K562 (cell line): ENCODE measurements at regions not wholly inside any gene's neighbourhood (a gene's known extent, or its start where the extent isn't known, plus 50 kb on each side); places are given as distances from the start of the nearest gene placed in this dataset.

ENCODE experiments used
- ATAC-seq: fragments of 200-7000 bp; cut with Tn5 transposase; 3 replicates; pipeline ENCODE4 v1.9.1; 2020; ENCODE audit warnings: moderate library complexity
- BruUV-seq: library from RNA; stranded (reverse); fragments of 400-500 nt; replicated peaks from 2 replicates; lab custom pipeline; 2021; lab: Mats Ljungman, UMichigan
- CTCF ChIA-PET: fragments of 300-600 bp; formaldehyde crosslinking; extraction: SDS; loops from one replicate; lab custom pipeline; 2021; ENCODE audit warnings: low intra/inter-chr PET ratio; lab: Yijun Ruan, JAX
- POLR2A ChIA-PET: fragments of 300-600, 350-650 bp; sonication (Branson Sonifier 250); formaldehyde crosslinking; extraction: SDS; loops from one replicate; lab custom pipeline; 2021; ENCODE audit warnings: antibody characterized with exemption, inconsistent platforms; lab: Yijun Ruan, JAX
- DNase-seq, 4 experiments: peaks; one replicate each; pipeline versions ENCODE4 v3.0.0 to v3.0.0-alpha.2; 2011 to 2018; ENCODE audit warnings: low spot score in 3 of 4, mixed read lengths in 3 of 4; ENCODE audit errors: extremely low read depth in 1 of 4
- FAIRE-seq: peaks from 2 replicates; lab custom pipeline; 2011; peaks lifted over from hg19 to GRCh38; lab: Jason Lieb, UNC
- H2AFZ ChIP-seq: 2 replicates; pipeline ENCODE4 v1.6.0; 2011; ENCODE audit warnings: low read depth, low read length, control low read depth, inconsistent platforms
- H3K27ac ChIP-seq: fragments of 200-600 bp; 3 replicates; pipeline ENCODE4 v1.8.0; 2011; ENCODE audit warnings: low read depth, mild to moderate bottlenecking, control low read depth, inconsistent platforms, low read length, moderate library complexity, mixed read lengths; ENCODE audit errors: extremely low read depth
- H3K27me3 ChIP-seq, 2 experiments: fragments of 300-600 bp in 1 of 2; 2 replicates in 1 of 2; 3 replicates in 1 of 2; pipeline versions ENCODE4 v1.6.0 to v1.8.0; 2011; ENCODE audit warnings: inconsistent platforms in 2 of 2, low read length in 2 of 2, mild to moderate bottlenecking in 1 of 2, mixed read lengths in 1 of 2, moderate library complexity in 1 of 2; ENCODE audit not compliant: control insufficient read depth in 2 of 2, insufficient read depth in 2 of 2
- H3K36me3 ChIP-seq: fragments of 300-600 bp; 3 replicates; pipeline ENCODE4 v1.8.0; 2011; ENCODE audit warnings: mild to moderate bottlenecking, low read length, inconsistent platforms; ENCODE audit not compliant: control insufficient read depth, insufficient read depth
- H3K4me1 ChIP-seq, 2 experiments: fragments of 200-600 bp in 1 of 2; replicated peaks in 1 of 2; 2 replicates in 1 of 2; 3 replicates in 1 of 2; pipeline versions ENCODE4 v1.5.1 to v1.8.0; 2011; ENCODE audit warnings: inconsistent platforms in 2 of 2, low read length in 2 of 2, mild to moderate bottlenecking in 1 of 2, mixed read lengths in 1 of 2, moderate library complexity in 1 of 2; ENCODE audit not compliant: control insufficient read depth in 2 of 2, insufficient read depth in 2 of 2
- H3K4me2 ChIP-seq: 2 replicates; pipeline ENCODE4 v1.6.1; 2011; ENCODE audit warnings: low read length, control low read depth, inconsistent platforms, mixed read lengths; ENCODE audit not compliant: insufficient read depth
- H3K4me3 ChIP-seq: fragments of 200-600 bp; sonication (generic), shearing (Covaris generic); 2 replicates; pipeline ENCODE4 v1.5.1; 2016; ENCODE audit warnings: control low read depth, inconsistent platforms
- H3K79me2 ChIP-seq: fragments of 200-600 bp; 3 replicates; pipeline ENCODE4 v1.8.0; 2011; ENCODE audit warnings: low read length, inconsistent platforms; ENCODE audit not compliant: control insufficient read depth, insufficient read depth
- H3K9ac ChIP-seq, 2 experiments: 2 replicates each; pipeline versions ENCODE4 v1.6.0 to v1.6.1; 2011; ENCODE audit warnings: low read depth in 2 of 2, low read length in 2 of 2, control low read depth in 1 of 2, inconsistent platforms in 1 of 2, mild to moderate bottlenecking in 1 of 2, mixed read lengths in 1 of 2; ENCODE audit not compliant: insufficient read depth in 1 of 2
- H3K9me1 ChIP-seq: one replicate; pipeline ENCODE4 v1.6.0; 2011; ENCODE audit warnings: inconsistent platforms, mild to moderate bottlenecking, low read length, moderate library complexity; ENCODE audit not compliant: control insufficient read depth, insufficient read depth
- H3K9me3 ChIP-seq: replicated peaks from 2 replicates; pipeline ENCODE4 v1.5.1; 2011; ENCODE audit warnings: low read depth, low read length, inconsistent platforms; ENCODE audit not compliant: control insufficient read depth, insufficient read depth
- H4K20me1 ChIP-seq: replicated peaks from 2 replicates; pipeline ENCODE4 v1.6.1; 2011; ENCODE audit warnings: low read length, inconsistent platforms, mixed read lengths; ENCODE audit not compliant: control insufficient read depth, insufficient read depth
- FUS ChIP-seq: fragments of 200-400 bp; formaldehyde crosslinking; optimal IDR thresholded peaks from 2 replicates; pipeline ENCODE3; 2017; ENCODE audit warnings: low read depth, low read length
- NCOA2 ChIP-seq, 2 experiments: fragments of 450-650 bp; IDR thresholded peaks; 2 replicates each; pipeline ENCODE4 v1.6.1; 2018; ENCODE audit warnings: mild to moderate bottlenecking in 2 of 2, moderate library complexity in 1 of 2; ENCODE audit not compliant: partially characterized antibody in 2 of 2
- TCF7 ChIP-seq: sonication (generic); IDR thresholded peaks from 2 replicates; pipeline ENCODE4 v1.6.1; 2016; ENCODE audit warnings: antibody characterized with exemption, borderline replicate concordance
- ZBTB7A ChIP-seq: IDR thresholded peaks from 2 replicates; pipeline ENCODE4 v1.6.1; 2011; ENCODE audit warnings: low read depth, mild to moderate bottlenecking, low read length, moderate library complexity, borderline replicate concordance; ENCODE audit not compliant: control insufficient read depth
- ZNF76 ChIP-seq: fragments of 250-450 bp; sonication (Bioruptor Pico); IDR thresholded peaks from 2 replicates; pipeline ENCODE4 v1.4.0; 2020; ENCODE audit warnings: mild to moderate bottlenecking, moderate library complexity, borderline replicate concordance
- ZNF778 ChIP-seq: fragments of 450-650 bp; formaldehyde crosslinking; IDR thresholded peaks from 2 replicates; pipeline ENCODE4 v1.4.0; 2020; ENCODE audit warnings: mild to moderate bottlenecking, moderate library complexity
- WGBS: fragments of 100-300 bp; shearing (Covaris generic); methylation state at CpG from one replicate; pipeline ENCODE4 v1.1.6; 2016; ENCODE audit warnings: low coverage, mixed read lengths; ENCODE audit not compliant: insufficient coverage; ENCODE audit errors: missing lambda C conversion rate; 5-methylcytosine and 5-hydroxymethylcytosine counted together
- in situ Hi-C: fragments of 300-500 bp; cut with MboI; formaldehyde crosslinking; loops from 4 replicates; pipeline ENCODE4 v1.15.0; 2018; ENCODE audit warnings: inconsistent platforms, mixed read lengths
- intact Hi-C: fragments of 100-400 bp; cut with micrococcal nuclease; formaldehyde crosslinking; loops from 2 replicates; pipeline ENCODE4 v1.14.2; 2022
- TF ChIP-seq, protein P1 (sequence below): fragments of 450-650 bp; IDR thresholded peaks from 2 replicates; pipeline ENCODE4 v1.6.1; 2016; ENCODE audit warnings: missing biosample characterization, missing genetic modification characterization

DNA sequence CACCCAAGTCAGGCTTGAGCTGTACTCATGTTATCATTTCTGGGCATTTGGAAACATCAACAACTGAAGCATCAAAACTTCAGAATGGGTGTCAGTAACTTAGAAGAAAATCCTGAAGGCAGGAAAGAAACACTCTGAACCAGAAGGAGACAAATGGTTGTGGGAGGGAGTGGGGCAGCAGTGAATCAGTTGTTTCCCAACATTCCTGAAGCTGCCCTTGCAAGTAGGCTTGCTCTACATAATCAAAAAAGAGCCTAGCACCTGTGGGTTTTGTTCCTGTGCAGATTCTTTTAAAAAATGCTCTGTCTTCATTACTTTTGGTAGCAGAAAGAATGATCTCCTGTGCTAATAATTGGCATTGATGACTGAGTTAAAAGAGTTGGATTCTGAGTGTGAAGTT, 424.2 kb upstream of the GRIA1 start:
- no peak for FAIRE-seq
- intact Hi-C loops, result no loop called here
- Histone ChIP-seq H3K9ac (no peak overlapping the region), H3K27ac (no peak overlapping the region), H3K4me1 (no peaks in the 10 kb centered on the region), H2AFZ (no peak overlapping the region), H4K20me1 (no peaks in the 10 kb centered on the region), H3K9me1 (no peaks in the 10 kb centered on the region), H3K27me3 (no peaks in the 10 kb centered on the region), H3K4me2 (no peak overlapping the region), H3K9me3 (no peaks in the 10 kb centered on the region), H3K4me3 (no peak overlapping the region), H3K79me2 (no peaks in the 10 kb centered on the region), H3K36me3 (no peaks in the 10 kb centered on the region)
- in situ Hi-C loops, result no loop called here
- no TSS peak for BruUV-seq
- ChIA-PET POLR2A (no interaction called here), CTCF (no interaction called here)
- DNase-seq, result no peak
- no peak for ATAC-seq
- TF ChIP-seq TCF7, result no peak

DNA sequence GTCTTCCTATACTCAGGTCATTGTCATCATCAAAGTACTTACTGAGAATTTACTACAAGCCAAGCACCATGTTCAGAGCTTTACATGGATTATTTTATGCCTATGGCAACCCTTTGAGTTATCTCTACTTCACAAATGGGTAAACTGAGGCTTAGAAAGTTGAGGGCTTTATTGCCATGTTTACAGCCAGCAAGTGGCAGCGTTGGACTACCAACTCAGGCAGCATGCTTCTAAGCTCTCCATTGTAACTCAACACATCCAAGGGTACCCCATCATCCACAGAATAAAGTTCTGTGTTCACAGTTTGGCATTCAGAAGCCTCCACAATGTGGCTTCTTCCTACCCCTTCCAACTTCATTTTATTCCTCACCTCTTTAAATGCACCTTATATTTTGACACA, 422.6 kb upstream of the GRIA1 start:
- intact Hi-C loops, result no loop called here
- no TSS peak for BruUV-seq
- Histone ChIP-seq H4K20me1 (no peaks in the 10 kb centered on the region), H3K27ac (no peak overlapping the region), H3K4me1 (no peaks in the 10 kb centered on the region), H3K36me3 (no peaks in the 10 kb centered on the region), H3K27me3 (no peaks in the 10 kb centered on the region), H3K9me1 (no peaks in the 10 kb centered on the region), H3K4me3 (no peak overlapping the region), H3K79me2 (no peaks in the 10 kb centered on the region), H3K9ac (no peak overlapping the region), H2AFZ (no peak overlapping the region), H3K9me3 (no peaks in the 10 kb centered on the region), H3K4me2 (no peak overlapping the region)
- ChIA-PET POLR2A (no interaction called here), CTCF (no interaction called here)
- no peak for DNase-seq
- WGBS, result 20% methylated on average over 1 of the region's 1 CpG
- ATAC-seq, result no peak
- FAIRE-seq, result no peak
- in situ Hi-C loops, result no loop called here
- no peak for TF ChIP-seq FUS
- TF ChIP-seq, protein P1, sequence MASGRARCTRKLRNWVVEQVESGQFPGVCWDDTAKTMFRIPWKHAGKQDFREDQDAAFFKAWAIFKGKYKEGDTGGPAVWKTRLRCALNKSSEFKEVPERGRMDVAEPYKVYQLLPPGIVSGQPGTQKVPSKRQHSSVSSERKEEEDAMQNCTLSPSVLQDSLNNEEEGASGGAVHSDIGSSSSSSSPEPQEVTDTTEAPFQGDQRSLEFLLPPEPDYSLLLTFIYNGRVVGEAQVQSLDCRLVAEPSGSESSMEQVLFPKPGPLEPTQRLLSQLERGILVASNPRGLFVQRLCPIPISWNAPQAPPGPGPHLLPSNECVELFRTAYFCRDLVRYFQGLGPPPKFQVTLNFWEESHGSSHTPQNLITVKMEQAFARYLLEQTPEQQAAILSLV (tag), result no peak
- TF ChIP-seq ZBTB7A, result no peak
- TF ChIP-seq ZNF778 (CRISPR knock-in tag), result no peak
- TF ChIP-seq NCOA2 (IDR thresholded peaks at IDR 0.05; ENCODE audit: partially characterized antibody in 2 of 2), result no peak
- TF ChIP-seq ZNF76, result no peak
